LNCaP clone FGC (cell line): ENCODE measurements at regions not wholly inside any gene's neighbourhood (a gene's known extent, or its start where the extent isn't known, plus 50 kb on each side); places are given as distances from the start of the nearest gene placed in this dataset.
"Not testable (repeated sequence)": the region's sequence is repeated elsewhere in the genome, so short reads cannot be mapped to it uniquely, and the experiment has no call there.

ENCODE experiments used
- DNase-seq: peaks from one replicate; pipeline ENCODE4 v3.0.0-alpha.2; 2011; ENCODE audit warnings: low read depth
- H3K4me3 ChIP-seq: 2 replicates; pipeline ENCODE4 v1.5.1; 2011; ENCODE audit warnings: mild to moderate bottlenecking, low read depth, low read length, control low read depth
- TF ChIP-seq, protein P1 (sequence below): IDR thresholded peaks from 2 replicates; pipeline ENCODE4 v1.5.1; 2012; ENCODE audit warnings: mild to moderate bottlenecking; ENCODE audit not compliant: control insufficient read depth, insufficient read depth; ENCODE audit errors: extremely low read depth

DNA sequence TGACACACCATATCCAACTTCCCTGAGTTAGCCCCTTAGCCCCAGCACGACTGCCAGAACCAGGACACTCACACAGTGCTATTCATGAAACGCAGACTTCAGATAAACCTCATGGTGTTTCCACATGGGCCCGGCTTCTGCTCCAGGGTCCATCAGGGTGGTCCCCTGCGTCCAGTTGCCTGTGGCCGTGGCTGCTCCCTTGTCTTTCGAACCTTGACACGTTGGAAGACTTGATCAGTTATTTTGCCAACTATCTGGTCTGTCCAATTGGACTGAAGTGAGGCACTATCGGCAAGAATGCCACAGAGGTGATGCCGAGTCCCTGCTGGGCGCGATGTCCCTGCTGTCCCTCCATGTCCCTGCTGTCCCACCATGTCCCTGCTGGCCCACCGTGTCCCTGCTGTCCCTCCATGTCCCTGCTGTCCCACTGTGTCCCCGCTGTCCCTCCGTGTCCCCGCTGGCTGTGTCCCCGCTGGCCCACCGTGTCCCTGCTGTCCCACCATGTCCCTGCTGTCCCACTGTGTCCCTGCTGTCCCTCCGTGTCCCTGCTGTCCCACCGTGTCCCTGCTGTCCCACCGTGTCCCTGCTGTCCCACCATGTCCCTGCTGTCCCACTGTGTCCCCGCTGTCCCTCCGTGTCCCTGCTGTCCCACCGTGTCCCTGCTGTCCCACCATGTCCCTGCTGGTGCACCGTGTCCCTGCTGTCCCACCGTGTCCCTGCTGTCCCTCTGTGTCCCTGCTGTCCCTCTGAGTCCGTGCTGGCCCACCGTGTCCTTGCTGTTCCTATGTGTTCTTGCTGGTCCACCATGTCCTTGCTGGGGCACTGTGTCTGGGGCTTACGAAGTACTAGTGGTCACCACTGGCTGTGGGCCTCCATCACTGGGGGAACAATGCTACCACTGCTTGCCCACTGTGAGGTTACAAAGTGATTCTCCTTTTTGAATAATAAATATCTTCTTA, 251.4 kb downstream of the DLL1 start:
- H3K4me3 ChIP-seq, result no peak overlapping the region
- DNase-seq, result no peak
- TF ChIP-seq, protein P1, sequence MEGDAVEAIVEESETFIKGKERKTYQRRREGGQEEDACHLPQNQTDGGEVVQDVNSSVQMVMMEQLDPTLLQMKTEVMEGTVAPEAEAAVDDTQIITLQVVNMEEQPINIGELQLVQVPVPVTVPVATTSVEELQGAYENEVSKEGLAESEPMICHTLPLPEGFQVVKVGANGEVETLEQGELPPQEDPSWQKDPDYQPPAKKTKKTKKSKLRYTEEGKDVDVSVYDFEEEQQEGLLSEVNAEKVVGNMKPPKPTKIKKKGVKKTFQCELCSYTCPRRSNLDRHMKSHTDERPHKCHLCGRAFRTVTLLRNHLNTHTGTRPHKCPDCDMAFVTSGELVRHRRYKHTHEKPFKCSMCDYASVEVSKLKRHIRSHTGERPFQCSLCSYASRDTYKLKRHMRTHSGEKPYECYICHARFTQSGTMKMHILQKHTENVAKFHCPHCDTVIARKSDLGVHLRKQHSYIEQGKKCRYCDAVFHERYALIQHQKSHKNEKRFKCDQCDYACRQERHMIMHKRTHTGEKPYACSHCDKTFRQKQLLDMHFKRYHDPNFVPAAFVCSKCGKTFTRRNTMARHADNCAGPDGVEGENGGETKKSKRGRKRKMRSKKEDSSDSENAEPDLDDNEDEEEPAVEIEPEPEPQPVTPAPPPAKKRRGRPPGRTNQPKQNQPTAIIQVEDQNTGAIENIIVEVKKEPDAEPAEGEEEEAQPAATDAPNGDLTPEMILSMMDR, result no peak

GRCh38 chr6:170038708-170039107, 252.2 kb downstream of the DLL1 start:
- no peak for DNase-seq
- no peak overlapping the region for H3K4me3 ChIP-seq
- TF ChIP-seq, protein P1, result no peak

GRCh38 chr6:170038251-170038650, 252.6 kb downstream of the DLL1 start:
- no peak for DNase-seq
- H3K4me3 ChIP-seq, result no peak overlapping the region

DNA sequence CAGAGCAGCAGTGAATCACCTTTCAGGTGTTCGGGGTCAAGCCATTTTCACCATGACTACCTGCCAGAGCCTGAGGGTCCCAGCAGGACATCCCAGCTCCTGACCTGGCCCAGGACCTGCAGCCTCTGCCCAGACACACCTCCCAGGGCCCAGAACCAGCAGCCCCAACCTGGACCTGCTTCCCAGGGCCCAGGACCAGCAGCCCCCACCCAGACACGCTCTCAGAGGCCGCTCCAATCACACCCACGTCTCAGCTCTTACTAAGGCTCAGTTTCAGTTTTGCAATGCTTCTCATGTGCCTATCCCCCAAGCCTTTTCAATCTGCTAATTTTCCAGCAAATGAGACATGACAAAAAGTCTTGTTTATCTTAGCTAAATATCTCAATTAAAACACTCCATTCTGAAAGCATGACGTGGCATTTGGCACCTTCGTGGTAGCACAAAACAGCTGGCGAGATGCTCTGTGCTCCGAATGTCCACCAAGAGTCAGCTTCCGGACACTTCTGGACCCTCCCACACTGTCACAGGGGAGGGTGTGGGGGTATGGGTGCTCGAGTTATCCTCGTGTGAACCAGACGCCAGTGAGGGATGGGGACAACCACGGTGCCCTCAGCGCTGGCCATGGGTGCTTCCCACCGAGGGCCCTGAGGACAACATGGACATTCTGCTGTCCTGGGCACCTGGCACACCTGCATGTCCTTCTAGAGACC, 253.2 kb downstream of the DLL1 start:
- TF ChIP-seq, protein P1, result no peak
- DNase-seq, result no peak
- H3K4me3 ChIP-seq, result no peak overlapping the region

More at GRCh38 chr6:170038251-170038650, 252.6 kb downstream of the DLL1 start:
- TF ChIP-seq, protein P1, result no peak

- H3K4me3 ChIP-seq, result no peak overlapping the region
- DNase-seq, result no peak
- TF ChIP-seq, protein P1, result no peak
Measured at GRCh38 chr6:170036916-170037315, 254.0 kb downstream of the DLL1 start.

DNA sequence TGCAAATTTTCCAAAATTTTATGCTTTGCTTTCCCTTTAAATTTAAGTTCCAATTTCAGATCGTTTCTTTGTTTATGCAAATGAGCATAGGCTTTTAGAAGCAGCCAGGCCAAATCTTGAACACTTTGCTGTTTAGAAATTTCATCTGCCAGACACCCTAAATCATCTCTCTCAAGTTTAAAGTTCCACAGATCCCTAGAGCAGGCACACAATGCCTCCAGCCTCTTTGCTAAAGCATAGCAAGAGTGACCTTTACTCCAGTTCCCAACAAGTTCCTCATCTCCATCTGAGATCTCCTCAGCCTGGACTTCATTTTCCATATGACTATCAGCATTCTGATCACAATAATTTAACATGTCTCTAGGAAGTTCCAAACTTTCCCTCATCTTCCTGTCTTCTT, 254.5 kb downstream of the DLL1 start:
- not testable (repeated sequence) for DNase-seq

GRCh38 chr6:170035901-170036304, 255.0 kb downstream of the DLL1 start:
- H3K4me3 ChIP-seq, result no peak overlapping the region
- TF ChIP-seq, protein P1, result no peak
- peak; percentile 7 for DNase-seq

More for the DNA sequence above, 254.5 kb downstream of the DLL1 start:
- not testable (repeated sequence) for H3K4me3 ChIP-seq
